ENCODE measurements at regions not wholly inside any gene's neighbourhood (a gene's known extent, or its start where the extent isn't known, plus 50 kb on each side); places are given as distances from the start of the nearest gene placed in this dataset.

- DNase-seq = no peak
Measured at GRCh38 chr2:167492486-167492885, 604.2 kb downstream of the XIRP2 start.

DNA sequence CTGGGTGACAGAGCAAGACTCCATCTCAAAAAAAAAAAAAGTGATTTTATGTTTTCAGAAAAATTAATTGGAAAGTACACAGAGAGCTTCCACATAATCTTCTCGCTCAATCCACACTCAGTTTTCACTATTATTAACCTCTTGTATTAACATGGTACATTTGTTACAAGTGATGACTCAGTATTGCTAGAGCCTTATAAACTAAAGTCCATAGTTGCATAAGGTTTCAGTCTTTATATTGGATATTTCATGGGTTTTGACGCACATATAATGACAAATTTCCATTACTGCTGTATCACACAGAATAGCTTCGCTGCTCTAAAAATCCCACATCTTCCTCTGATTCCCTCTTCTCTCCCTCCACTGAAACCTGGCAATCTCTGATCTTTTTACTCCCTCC, 603.5 kb downstream of the XIRP2 start:
- no peak for DNase-seq

- DNase-seq = no peak
Measured at GRCh38 chr2:167490455-167490854, 602.2 kb downstream of the XIRP2 start.

DNA sequence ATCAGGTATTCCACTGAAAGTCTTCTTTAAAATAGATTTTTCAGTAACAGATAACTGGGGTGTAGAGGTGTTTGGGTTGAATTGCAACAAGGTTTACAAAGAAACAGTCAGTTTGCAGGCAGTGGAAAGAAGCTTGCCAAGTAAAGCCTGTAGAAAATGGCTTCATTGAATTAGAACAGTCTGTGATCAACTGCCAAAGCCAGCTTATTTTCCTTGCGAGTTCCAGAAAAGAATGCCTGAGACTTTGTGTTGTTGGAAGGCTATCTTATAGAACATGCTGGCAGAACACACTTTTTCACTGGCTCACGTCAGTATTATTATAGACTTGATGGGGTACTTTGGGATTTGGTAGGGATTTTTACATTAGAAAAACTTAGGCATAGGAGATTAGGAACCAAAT, 601.0 kb downstream of the XIRP2 start:
- no peak for DNase-seq

GRCh38 chr2:167487728-167488127, 599.4 kb downstream of the XIRP2 start:
- DNase-seq = no peak

DNA sequence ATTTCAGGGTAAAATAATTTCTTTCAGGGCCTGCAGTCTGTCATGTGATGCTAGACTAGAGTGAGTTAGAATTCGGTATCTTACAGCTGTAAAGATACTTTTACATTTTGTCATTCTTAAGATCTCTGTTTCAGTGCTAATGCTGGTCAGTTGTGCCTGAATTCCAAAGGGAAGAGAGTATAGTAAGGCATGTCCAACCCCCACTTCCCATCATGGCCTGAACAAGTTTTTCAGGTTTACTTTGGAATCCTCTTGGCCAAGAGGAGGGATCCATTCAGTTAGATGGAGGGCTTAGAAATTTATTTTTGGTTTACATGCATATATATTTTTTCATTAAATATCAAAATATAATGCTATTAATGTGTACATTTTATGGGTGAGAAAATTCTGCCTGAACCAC, 596.6 kb downstream of the XIRP2 start:
- no peak for DNase-seq

GRCh38 chr2:167480986-167481309, 592.7 kb downstream of the XIRP2 start:
- DNase-seq = no peak

DNA sequence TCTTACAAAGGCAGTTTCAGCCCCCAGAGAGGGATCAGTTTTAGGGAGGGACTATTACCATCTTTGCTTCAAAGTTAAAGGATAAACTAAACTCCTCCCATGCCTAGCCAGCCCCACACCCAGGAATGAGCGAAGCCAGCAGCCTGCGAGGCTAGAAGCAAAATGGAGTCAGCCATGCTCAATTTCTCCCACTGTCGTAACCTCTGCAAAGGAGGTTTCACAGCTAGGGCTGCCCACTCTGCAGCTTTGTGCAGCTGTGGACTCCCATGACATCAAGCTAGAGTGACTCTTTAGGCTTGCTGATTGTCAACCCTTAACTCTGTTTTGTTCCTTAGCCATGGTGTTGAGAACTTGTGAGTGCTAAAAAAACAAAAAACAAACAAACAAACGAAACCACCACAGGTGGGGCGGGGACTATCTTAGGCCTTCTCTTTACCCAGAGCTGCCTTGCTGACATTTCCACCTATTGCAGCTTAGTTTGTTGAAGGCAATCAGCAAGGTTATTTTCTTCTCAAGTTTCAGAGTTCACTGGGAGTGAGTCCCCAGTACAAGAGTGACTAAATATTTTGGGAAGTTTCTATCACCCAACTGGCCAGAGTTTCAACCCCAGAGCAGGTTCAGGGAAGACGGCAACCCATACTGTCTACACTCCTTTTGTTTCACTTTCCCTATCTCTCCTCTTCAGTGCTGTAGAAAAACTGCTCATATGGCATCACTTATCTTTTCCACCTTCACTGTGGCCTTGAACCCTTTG, 592.1 kb downstream of the XIRP2 start:
- no peak for DNase-seq

GRCh38 chr2:167478196-167478595, 589.9 kb downstream of the XIRP2 start:
- DNase-seq = no peak

- DNase-seq = no peak
Measured at GRCh38 chr2:167475791-167476190, 587.5 kb downstream of the XIRP2 start.

- no peak for DNase-seq
Measured at GRCh38 chr2:167471734-167472133, 583.5 kb downstream of the XIRP2 start.

DNA sequence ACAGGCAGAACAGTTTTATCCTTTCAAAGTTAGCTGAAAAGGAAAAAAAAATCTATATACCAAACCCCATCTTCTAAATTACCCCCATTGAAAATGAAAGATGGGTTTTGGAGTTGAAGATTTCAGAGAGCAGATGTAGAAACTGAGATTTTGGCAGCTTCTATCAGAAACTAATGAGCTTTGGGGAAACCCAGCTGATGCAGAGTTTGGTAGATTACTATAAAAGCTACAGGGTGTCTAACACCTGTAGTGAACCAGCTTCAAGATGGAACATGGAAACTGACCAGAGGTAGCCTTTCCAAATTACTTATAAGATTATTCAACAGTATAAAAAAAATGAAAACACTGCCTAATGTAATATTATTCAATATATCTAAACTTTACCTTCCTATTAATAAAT, 583.1 kb downstream of the XIRP2 start:
- no peak for DNase-seq

DNA sequence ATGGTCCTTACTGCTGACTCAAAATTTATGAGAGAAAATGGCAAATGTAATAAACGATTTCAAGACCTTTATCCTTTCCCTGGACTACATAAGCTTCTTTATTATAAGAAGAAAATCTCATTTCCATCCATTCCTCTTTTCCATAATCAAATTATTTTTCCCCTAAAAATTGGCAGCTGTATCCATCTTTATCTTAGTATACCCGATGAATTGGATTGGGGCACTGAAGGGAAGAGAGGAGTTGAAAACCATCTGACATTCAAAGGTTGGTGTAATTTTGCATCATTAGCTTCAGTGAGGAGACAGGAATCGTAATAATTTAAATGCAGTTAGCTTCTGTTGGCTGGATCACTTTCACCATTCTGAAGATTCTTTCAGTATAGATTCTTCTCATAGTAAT, 574.1 kb downstream of the XIRP2 start:
- DNase-seq = no peak

GRCh38 chr2:167454036-167454435, 565.8 kb downstream of the XIRP2 start:
- no peak for DNase-seq

DNA sequence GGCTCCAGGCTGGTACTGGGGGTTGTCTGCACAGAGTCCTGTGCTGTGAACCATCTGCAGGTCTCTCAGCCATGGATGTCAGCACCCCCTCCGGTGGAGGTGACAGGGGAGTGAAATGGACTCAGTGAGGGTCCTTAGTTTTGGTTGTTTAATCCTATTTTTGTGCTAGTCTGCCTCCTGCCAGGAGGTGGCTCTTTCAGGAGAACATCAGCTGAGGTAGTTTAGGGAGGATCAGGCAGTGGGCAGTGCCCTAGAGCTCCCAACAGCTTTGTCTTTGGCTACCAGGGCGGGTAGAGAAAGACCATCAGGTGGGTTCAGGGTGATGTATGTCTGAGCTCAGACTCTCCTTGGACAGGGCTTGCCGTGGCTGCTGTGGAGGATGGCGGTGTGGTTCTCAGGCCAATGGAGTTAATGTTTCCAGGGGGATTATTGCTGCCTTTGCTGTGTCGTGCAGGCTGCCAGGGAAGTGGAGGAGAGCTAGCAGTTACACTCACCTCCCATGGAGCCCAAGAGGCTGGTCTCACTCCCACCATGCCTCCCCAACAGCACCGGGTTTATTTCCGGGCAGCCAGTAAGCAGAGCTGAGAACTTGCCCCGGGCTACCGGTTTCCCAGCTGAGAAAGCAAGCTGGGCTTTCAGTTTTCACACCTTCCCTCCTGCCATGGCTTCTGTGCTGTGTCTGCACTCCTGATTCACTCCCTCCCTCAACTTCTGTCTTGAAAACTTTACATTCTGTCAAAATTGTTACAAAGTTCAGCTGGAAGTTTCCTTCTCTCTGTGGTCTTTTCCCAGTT, 563.4 kb downstream of the XIRP2 start:
- no peak for DNase-seq

- no peak for DNase-seq
Measured at GRCh38 chr2:167450364-167450763, 562.1 kb downstream of the XIRP2 start.

DNA sequence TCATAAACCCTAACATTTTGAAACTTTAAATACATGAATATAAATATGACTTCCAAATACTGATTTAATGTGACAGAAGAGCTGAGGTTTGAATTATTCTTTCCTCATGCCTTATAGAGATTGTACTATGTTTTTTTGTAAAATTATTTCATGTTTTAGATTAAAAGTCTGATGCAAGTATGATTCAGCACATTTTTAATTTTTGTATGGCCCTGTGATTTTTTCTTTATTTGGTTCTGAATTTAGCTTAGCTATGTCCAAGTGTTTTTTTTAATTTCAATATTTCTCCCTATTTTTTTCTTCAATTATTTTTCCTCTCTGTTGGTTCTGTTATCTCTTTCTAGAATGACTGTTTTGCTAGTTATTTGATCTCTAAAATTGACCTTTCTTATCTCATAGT, 552.1 kb downstream of the XIRP2 start:
- no peak for DNase-seq

- peak; percentile 12 for DNase-seq
Measured at GRCh38 chr2:167438206-167438605, 549.9 kb downstream of the XIRP2 start.

GRCh38 chr2:167431949-167432348, 543.7 kb downstream of the XIRP2 start:
- no peak for DNase-seq

GRCh38 chr2:167430447-167430846, 542.2 kb downstream of the XIRP2 start:
- DNase-seq = no peak

DNA sequence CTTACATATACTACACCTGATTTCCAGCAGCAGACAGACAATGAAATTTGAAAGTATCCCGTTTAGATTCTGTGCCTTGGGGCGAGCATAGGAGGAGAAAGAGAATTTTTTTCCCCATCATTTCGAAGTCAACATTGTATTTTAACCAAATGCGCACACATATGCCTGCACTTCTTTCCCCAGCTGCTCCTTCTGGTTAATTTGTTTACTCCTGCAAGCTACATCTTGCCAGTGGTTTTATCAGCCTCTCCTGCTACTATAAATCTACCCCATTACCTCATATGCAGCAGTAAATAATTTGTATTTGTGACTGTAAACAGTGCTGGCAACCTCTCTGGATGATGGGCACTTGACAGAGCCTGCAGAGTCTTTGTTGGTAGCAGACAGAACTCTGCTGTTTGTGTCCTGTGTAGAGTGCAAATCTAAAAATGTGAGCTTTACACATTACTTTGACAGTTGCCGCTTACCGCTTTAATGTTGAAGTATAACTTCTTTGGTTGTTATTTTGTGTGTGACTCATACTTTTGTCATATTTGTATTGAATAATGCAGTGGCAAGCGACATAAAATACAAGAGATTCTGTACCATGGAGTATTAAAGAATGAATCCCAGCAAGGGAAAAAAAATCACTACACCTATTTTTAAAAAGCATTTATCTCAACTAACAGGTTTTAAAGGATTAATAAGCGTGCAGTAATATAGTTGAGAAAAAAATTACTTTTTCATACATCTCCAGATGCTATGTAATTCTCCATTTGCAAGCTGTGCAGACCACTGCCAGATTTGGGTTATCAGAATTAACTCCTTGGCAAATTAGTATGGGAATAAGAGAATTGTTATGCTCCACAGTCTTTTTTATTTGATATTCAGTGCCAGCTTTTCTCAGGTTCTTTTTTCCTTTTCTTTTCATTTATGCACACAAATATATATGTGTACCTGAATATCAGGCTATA, 536.8 kb downstream of the XIRP2 start:
- DNase-seq = no peak

DNA sequence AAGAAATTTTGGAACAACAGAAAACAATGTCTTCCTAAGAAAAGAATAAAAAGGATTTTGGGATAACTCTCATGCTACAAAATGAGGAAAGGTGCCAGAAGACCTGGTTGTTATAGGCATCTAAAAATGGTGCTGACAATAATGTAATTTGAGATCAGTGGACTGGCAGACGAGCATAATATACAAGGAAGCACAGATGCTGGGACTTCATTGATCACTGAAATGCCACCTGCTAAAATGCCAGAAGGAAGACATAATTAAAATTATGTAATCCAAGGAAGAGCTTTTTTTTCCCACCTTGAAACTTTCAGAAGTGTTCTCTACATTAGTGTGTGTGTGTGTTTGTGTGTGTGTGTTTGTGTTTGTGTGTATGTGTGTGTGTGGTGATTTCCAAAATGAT, 535.9 kb downstream of the XIRP2 start:
- DNase-seq = no peak

GRCh38 chr2:167423731-167424130, 535.5 kb downstream of the XIRP2 start:
- no peak for DNase-seq

Measured in dermis blood vessel endothelial cell (primary cell).